HTR-8/SVneo (cell line): ENCODE measurements at regions not wholly inside any gene's neighbourhood (a gene's known extent, or its start where the extent isn't known, plus 50 kb on each side); places are given as distances from the start of the nearest gene placed in this dataset.

Source experiments
- DNase-seq: peaks from one replicate; pipeline ENCODE4 v3.0.0; 2011; ENCODE audit warnings: low spot score, mixed read lengths; ENCODE audit not compliant: insufficient read length
- FAIRE-seq: peaks from 2 replicates; lab custom pipeline; 2011; peaks lifted over from hg19 to GRCh38; lab: Jason Lieb, UNC

- FAIRE-seq (no peak), DNase-seq (no peak)
These were observed 153.4 kb downstream of the NUAK1 start for GRCh38 chr12:105985383-105985782.

- FAIRE-seq (peak; percentile 57), DNase-seq (peak; percentile 51)
These were observed 151.7 kb downstream of the NUAK1 start for GRCh38 chr12:105986779-105987684.

GRCh38 chr12:105987685-105988035 lies 151.1 kb downstream of the NUAK1 start:
- no peak for DNase-seq
- FAIRE-seq, result no peak

- FAIRE-seq, result no peak
- DNase-seq, result no peak
These were observed 145.7 kb downstream of the NUAK1 start for GRCh38 chr12:105992849-105993740.

- FAIRE-seq (no peak), DNase-seq (no peak)
These were observed 144.8 kb downstream of the NUAK1 start for GRCh38 chr12:105993766-105994555.

GRCh38 chr12:105995961-105996431 lies 142.8 kb downstream of the NUAK1 start:
- peak; percentile 13 for FAIRE-seq
- DNase-seq, result no peak

- DNase-seq, result no peak
- no peak for FAIRE-seq
These were observed 140.2 kb downstream of the NUAK1 start for GRCh38 chr12:105998561-105998960.

GRCh38 chr12:106000382-106001104 lies 138.2 kb downstream of the NUAK1 start:
- DNase-seq (no peak), FAIRE-seq (peak; percentile 44)

- FAIRE-seq (no peak), DNase-seq (no peak)
These were observed 137.5 kb downstream of the NUAK1 start for GRCh38 chr12:106001105-106001836.

- DNase-seq (no peak), FAIRE-seq (no peak)
These were observed 136.9 kb downstream of the NUAK1 start for GRCh38 chr12:106001837-106002218.

GRCh38 chr12:106003297-106003696 lies 135.5 kb downstream of the NUAK1 start:
- DNase-seq (no peak), FAIRE-seq (no peak)

GRCh38 chr12:106004289-106004688 lies 134.5 kb downstream of the NUAK1 start:
- DNase-seq (no peak), FAIRE-seq (no peak)

- DNase-seq (no peak), FAIRE-seq (no peak)
These were observed 132.4 kb downstream of the NUAK1 start for GRCh38 chr12:106006382-106006781.

- FAIRE-seq, result no peak
- no peak for DNase-seq
These were observed 131.8 kb downstream of the NUAK1 start for GRCh38 chr12:106006940-106007339.

- FAIRE-seq, result no peak
These were observed 128.0 kb downstream of the NUAK1 start for GRCh38 chr12:106010741-106011140.

More at GRCh38 chr12:106010741-106011140, 128.0 kb downstream of the NUAK1 start:
- no peak for DNase-seq
